ENCODE measurements at regions not wholly inside any gene's neighbourhood (a gene's known extent, or its start where the extent isn't known, plus 50 kb on each side); places are given as distances from the start of the nearest gene placed in this dataset.
A peak's percentile ranks its signal among the peaks of the same experiment; 100 is the strongest.

DNA sequence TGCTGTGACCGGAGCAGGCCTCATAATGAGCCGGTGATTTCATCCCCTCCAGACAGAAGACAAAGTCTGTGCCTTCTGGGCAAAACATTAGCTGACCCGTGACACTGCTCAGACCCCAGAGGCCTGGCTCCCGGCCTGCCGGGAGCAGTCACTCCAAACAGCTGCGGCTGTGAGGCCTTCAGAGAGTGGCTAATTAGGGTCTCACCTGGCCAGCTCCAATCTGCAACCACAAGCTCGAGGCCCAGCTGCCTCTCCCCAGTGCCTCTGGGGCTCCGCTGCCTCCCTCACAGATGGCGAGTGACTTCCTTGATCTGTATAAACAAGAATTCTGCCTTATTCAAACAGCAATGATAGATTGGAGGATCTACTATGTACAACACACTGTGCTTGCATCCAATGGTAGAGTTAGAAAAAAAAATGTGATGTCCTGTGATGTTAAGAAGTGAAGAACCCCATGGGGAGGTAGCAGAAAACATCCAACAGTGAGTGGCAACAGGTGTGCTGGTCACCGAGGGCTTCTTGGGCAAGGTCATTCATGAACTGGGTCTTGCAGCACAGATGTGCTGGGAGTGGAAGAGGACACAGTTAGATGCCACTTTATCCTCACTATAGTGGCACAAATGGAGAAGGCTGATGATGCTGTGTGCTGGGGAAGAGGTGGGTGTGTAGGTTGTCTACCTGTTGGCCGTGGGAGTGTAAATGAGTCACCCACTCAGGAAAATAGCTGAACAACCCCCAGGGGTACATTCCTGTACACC, 98.2 kb upstream of the ASAP2 start:
- H3K4me1 ChIP-seq: peaks cover 11% of the 10 kb centered on the region

GRCh38 chr2:9107168-9108025, 99.2 kb upstream of the ASAP2 start:
- Histone ChIP-seq H3K4me1 (peaks cover 8% of the 10 kb centered on the region), H3K9me3 (no peaks in the 10 kb centered on the region), H3K4me3 (no peak overlapping the region), H3K27me3 (no peaks in the 10 kb centered on the region), H3K27ac (no peak overlapping the region), H3K36me3 (no peaks in the 10 kb centered on the region)
- DNase-seq (ENCODE audit: low spot score in 2 of 2): peak in 1 of 2 donors; percentile 12
- 86% methylated on average over 10 of the region's 16 CpGs for WGBS
- TF ChIP-seq POLR2A (IDR thresholded peaks at IDR 0.05) (no peak), CTCF (IDR thresholded peaks at IDR 0.05) (no peak), POLR2AphosphoS5 (IDR thresholded peaks at IDR 0.05) (no peak), EP300 (IDR thresholded peaks at IDR 0.05) (no peak)

More for the DNA sequence above, 98.2 kb upstream of the ASAP2 start:
- 86% methylated on average over 5 of the region's 11 CpGs for WGBS
- no peaks in the 10 kb centered on the region for H3K36me3 ChIP-seq
- no peak for DNase-seq (ENCODE audit: low spot score in 2 of 2)
- no peak for TF ChIP-seq CTCF (IDR thresholded peaks at IDR 0.05)
- TF ChIP-seq EP300 (IDR thresholded peaks at IDR 0.05): no peak
- TF ChIP-seq POLR2AphosphoS5 (IDR thresholded peaks at IDR 0.05): no peak
- TF ChIP-seq POLR2A (IDR thresholded peaks at IDR 0.05): no peak
- no peak overlapping the region for H3K4me3 ChIP-seq
- no peak overlapping the region for H3K27ac ChIP-seq
- no peaks in the 10 kb centered on the region for H3K9me3 ChIP-seq
- no peaks in the 10 kb centered on the region for H3K27me3 ChIP-seq

DNA sequence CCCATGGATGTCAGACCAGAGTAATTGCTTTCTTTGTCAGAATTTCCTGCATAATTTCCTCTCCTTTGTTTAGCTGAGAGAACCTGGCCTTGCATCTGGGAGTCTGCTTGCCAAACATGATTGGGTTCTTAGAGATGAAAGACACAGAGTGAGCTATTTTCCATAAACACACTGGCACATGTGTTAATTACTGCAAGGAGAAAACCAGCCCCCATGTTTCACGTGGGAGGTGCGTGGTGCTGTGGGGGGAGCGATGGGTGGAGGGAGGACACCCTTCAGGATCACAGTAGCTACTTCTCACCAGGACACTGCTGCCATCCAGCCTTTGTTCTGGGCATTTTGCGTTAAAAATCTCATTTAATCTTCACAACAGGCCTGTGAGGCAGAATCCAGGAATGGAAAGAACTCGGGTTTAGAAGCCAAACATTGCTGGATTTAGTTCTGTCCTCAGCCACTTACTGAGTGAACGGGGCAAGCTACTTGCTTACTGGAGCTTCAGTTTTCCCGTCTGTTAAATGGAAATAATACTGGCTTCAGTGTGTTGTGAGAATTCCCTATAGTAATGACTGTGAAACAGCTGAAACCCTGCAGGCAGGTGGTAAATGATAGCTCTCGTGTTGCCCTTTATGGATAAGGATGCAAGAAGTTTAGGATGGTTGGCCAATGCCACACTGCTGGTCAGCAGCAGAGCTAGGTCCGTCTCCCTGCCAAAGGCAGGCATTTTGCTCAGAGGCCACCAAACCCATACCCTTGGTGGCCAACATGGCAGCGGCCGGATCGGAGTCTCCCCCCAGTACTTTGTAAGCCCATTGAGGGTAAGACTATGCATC, 100.1 kb upstream of the ASAP2 start:
- Histone ChIP-seq H3K4me1 (peaks cover under 1% of the 10 kb centered on the region), H3K27me3 (no peaks in the 10 kb centered on the region), H3K9me3 (no peaks in the 10 kb centered on the region), H3K36me3 (no peaks in the 10 kb centered on the region), H3K4me3 (no peak overlapping the region), H3K27ac (no peak overlapping the region)
- TF ChIP-seq EP300 (IDR thresholded peaks at IDR 0.05) (no peak), CTCF (IDR thresholded peaks at IDR 0.05) (no peak), POLR2AphosphoS5 (IDR thresholded peaks at IDR 0.05) (no peak), POLR2A (IDR thresholded peaks at IDR 0.05) (no peak)
- WGBS: 70% methylated on average over 8 of the region's 12 CpGs
- peak in 1 of 2 donors; percentile 32 for DNase-seq (ENCODE audit: low spot score in 2 of 2)

DNA sequence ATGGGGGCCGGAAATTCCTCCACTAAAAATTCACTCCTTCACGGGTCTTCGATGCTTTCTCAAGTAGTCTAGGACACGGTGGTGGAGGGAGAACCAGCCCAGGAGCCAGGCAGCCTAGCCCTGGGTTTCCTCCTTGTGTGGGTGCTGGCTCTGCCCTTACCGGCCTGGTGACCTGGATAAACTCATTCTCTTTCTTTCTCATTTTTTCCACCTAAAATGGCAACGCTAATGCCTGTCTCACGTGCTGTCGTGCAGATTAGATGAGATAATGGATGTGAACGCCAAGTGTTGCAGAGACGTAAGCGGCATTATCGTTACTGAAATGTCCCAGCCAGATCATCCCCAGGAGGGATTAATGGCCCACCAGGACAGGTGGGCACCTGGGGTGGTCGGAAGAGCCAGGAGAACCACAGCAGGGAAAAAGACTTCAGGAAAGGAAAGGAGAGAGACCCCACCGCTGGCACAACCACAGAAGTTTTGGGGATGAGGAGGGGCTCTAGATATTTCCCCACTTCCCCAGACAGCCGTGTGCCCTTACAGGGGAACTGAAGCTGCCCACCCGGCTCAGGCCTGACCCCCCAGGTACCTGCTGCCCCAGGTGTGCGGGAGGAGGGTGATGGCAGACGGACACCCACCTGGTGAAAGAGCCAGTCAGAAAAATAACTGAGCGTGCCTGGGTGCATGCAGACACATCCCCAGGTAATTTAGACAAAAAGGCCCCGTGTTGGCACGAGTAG, 100.8 kb upstream of the ASAP2 start:
- Histone ChIP-seq H3K36me3 (no peaks in the 10 kb centered on the region), H3K9me3 (no peaks in the 10 kb centered on the region), H3K27me3 (no peaks in the 10 kb centered on the region), H3K27ac (no peak overlapping the region), H3K4me3 (no peak overlapping the region), H3K4me1 (no peaks in the 10 kb centered on the region)
- WGBS: 82% methylated on average over 16 of the region's 21 CpGs
- DNase-seq (ENCODE audit: low spot score in 2 of 2): peak in 1 of 2 donors; percentile 69
- no peak for TF ChIP-seq EP300 (IDR thresholded peaks at IDR 0.05)
- TF ChIP-seq POLR2AphosphoS5 (IDR thresholded peaks at IDR 0.05): no peak
- no peak for TF ChIP-seq POLR2A (IDR thresholded peaks at IDR 0.05)
- TF ChIP-seq CTCF (IDR thresholded peaks at IDR 0.05): no peak

All from suprapubic skin (tissue), 4 donors.